ENCODE measurements at regions not wholly inside any gene's neighbourhood (a gene's known extent, or its start where the extent isn't known, plus 50 kb on each side); places are given as distances from the start of the nearest gene placed in this dataset.
"Not testable (repeated sequence)": the region's sequence is repeated elsewhere in the genome, so short reads cannot be mapped to it uniquely, and the experiment has no call there.

- not testable (repeated sequence) for DNase-seq (ENCODE audit: low read depth)
These were observed 99.2 kb downstream of the ZNF100 start for GRCh38 chr19:21668072-21668773.

GRCh38 chr19:21655540-21656126 is 111.7 kb downstream of the ZNF100 start:
- TF ChIP-seq CTCF (IDR thresholded peaks at IDR 0.05; ENCODE audit: control insufficient read depth, extremely low read depth, insufficient read depth): no peak
- DNase-seq (ENCODE audit: low read depth): no peak

More at GRCh38 chr19:21668072-21668773, 99.2 kb downstream of the ZNF100 start:
- H3K4me3 ChIP-seq (ENCODE audit: low read depth, low read length): not testable (repeated sequence)

GRCh38 chr19:21651478-21651877 is 115.9 kb downstream of the ZNF100 start:
- H3K4me3 ChIP-seq (ENCODE audit: low read depth, low read length); DNase-seq (ENCODE audit: low read depth): not testable (repeated sequence)

More at GRCh38 chr19:21655540-21656126, 111.7 kb downstream of the ZNF100 start:
- H3K4me3 ChIP-seq (ENCODE audit: low read depth, low read length): no peak overlapping the region

- TF ChIP-seq CTCF (IDR thresholded peaks at IDR 0.05; ENCODE audit: control insufficient read depth, extremely low read depth, insufficient read depth): no peak
- DNase-seq (ENCODE audit: low read depth): no peak
These were observed 128.6 kb downstream of the ZNF100 start for GRCh38 chr19:21638776-21639175.

GRCh38 chr19:21626924-21627697 is 121.7 kb downstream of the ZNF429 start:
- no peak for DNase-seq (ENCODE audit: low read depth)
- no peak for TF ChIP-seq CTCF (IDR thresholded peaks at IDR 0.05; ENCODE audit: control insufficient read depth, extremely low read depth, insufficient read depth)
- no peak overlapping the region for H3K4me3 ChIP-seq (ENCODE audit: low read depth, low read length)

More at GRCh38 chr19:21638776-21639175, 128.6 kb downstream of the ZNF100 start:
- no peak overlapping the region for H3K4me3 ChIP-seq (ENCODE audit: low read depth, low read length)

GRCh38 chr19:21626091-21626490 is 120.7 kb downstream of the ZNF429 start:
- DNase-seq (ENCODE audit: low read depth): no peak
- no peak overlapping the region for H3K4me3 ChIP-seq (ENCODE audit: low read depth, low read length)
- no peak for TF ChIP-seq CTCF (IDR thresholded peaks at IDR 0.05; ENCODE audit: control insufficient read depth, extremely low read depth, insufficient read depth)

GRCh38 chr19:21622920-21623319 is 117.5 kb downstream of the ZNF429 start:
- no peak for TF ChIP-seq CTCF (IDR thresholded peaks at IDR 0.05; ENCODE audit: control insufficient read depth, extremely low read depth, insufficient read depth)
- DNase-seq (ENCODE audit: low read depth): no peak
- H3K4me3 ChIP-seq (ENCODE audit: low read depth, low read length): no peak overlapping the region
